Loucy (cell line): ENCODE measurements at regions not wholly inside any gene's neighbourhood (a gene's known extent, or its start where the extent isn't known, plus 50 kb on each side); places are given as distances from the start of the nearest gene placed in this dataset.
"Not testable (repeated sequence)": the region's sequence is repeated elsewhere in the genome, so short reads cannot be mapped to it uniquely, and the experiment has no call there.

Experiments
- H2AFZ ChIP-seq: fragments of 200-600 bp; sonication (generic); 2 replicates; pipeline ENCODE4 v1.6.0; 2016; ENCODE audit warnings: antibody characterized with exemption, mild to moderate bottlenecking, low read length, moderate library complexity
- H3F3A ChIP-seq: fragments of 200-600 bp; 2 replicates; pipeline ENCODE4 v1.6.0; 2016; ENCODE audit warnings: antibody characterized with exemption, low read depth, mild to moderate bottlenecking
- H3K27me3 ChIP-seq: fragments of 200-600 bp; sonication (generic); 2 replicates; pipeline ENCODE4 v1.6.1; 2014; ENCODE audit warnings: low read length, mild to moderate bottlenecking; ENCODE audit not compliant: insufficient read depth, poor library complexity, severe bottlenecking
- H3K36me3 ChIP-seq: fragments of 200-600 bp; sonication (generic); 2 replicates; pipeline ENCODE4 v1.6.1; 2016; ENCODE audit warnings: low read length; ENCODE audit not compliant: insufficient read depth
- H3K4me1 ChIP-seq: fragments of 200-600 bp; sonication (generic); 2 replicates; pipeline ENCODE4 v1.5.1; 2014; ENCODE audit warnings: low read length, mild to moderate bottlenecking; ENCODE audit not compliant: insufficient read depth, poor library complexity, severe bottlenecking
- H3K4me2 ChIP-seq: fragments of 200-600 bp; sonication (generic); 2 replicates; pipeline ENCODE4 v1.6.0; 2014; ENCODE audit warnings: antibody characterized with exemption, low read length, low read depth, mild to moderate bottlenecking; ENCODE audit not compliant: poor library complexity, severe bottlenecking
- H3K4me3 ChIP-seq: fragments of 200-600 bp; sonication (generic); 2 replicates; pipeline ENCODE4 v1.5.1; 2014; ENCODE audit warnings: low read length, mild to moderate bottlenecking, mixed read lengths; ENCODE audit not compliant: poor library complexity, severe bottlenecking
- H3K79me2 ChIP-seq: fragments of 200-600 bp; sonication (generic); 2 replicates; pipeline ENCODE4 v1.6.1; 2014; ENCODE audit warnings: low read length; ENCODE audit not compliant: insufficient read depth
- H3K9ac ChIP-seq: fragments of 200-600 bp; sonication (generic); 2 replicates; pipeline ENCODE4 v1.6.0; 2014; ENCODE audit warnings: mild to moderate bottlenecking, low read depth, low read length, moderate library complexity; ENCODE audit not compliant: poor library complexity, severe bottlenecking
- H3K9me2 ChIP-seq: fragments of 200-600 bp; sonication (generic); replicated peaks from 2 replicates; pipeline ENCODE4 v1.6.1; 2016; ENCODE audit warnings: low read depth, low read length, mixed read lengths
- H3K9me3 ChIP-seq: fragments of 200-600 bp; sonication (generic); 2 replicates; pipeline ENCODE4 v1.6.1; 2014; ENCODE audit warnings: mild to moderate bottlenecking, antibody characterized with exemption, low read length, low read depth; ENCODE audit not compliant: insufficient read depth
- H4K20me1 ChIP-seq: fragments of 200-600 bp; sonication (generic); 2 replicates; pipeline ENCODE4 v1.6.0; 2014; ENCODE audit warnings: antibody characterized with exemption, low read length, mild to moderate bottlenecking; ENCODE audit not compliant: insufficient read depth, poor library complexity, severe bottlenecking
- EZH2phosphoT487 ChIP-seq: fragments of 200-600 bp; IDR thresholded peaks from 2 replicates; pipeline ENCODE4 v1.6.1; 2018; ENCODE audit warnings: antibody characterized with exemption, mild to moderate bottlenecking, moderate library complexity, borderline replicate concordance
- TF ChIP-seq, protein P1 (sequence below): fragments of 200-600 bp; sonication (generic); conservative IDR thresholded peaks from 2 replicates; pipeline ENCODE4 v1.5.1; 2014; ENCODE audit warnings: mild to moderate bottlenecking, antibody characterized with exemption, low read length

GRCh38 chr1:184836934-184837895, 82.6 kb upstream of the EDEM3 start:
- Histone ChIP-seq H4K20me1 (no peaks in the 10 kb centered on the region), H3K9me3 (no peaks in the 10 kb centered on the region), H3K4me1 (peaks cover 21% of the 10 kb centered on the region), H3K27me3 (no peaks in the 10 kb centered on the region), H2AFZ (no peak overlapping the region), H3K4me3 (no peak overlapping the region), H3K79me2 (no peaks in the 10 kb centered on the region), H3K36me3 (no peaks in the 10 kb centered on the region), H3K9ac (no peak overlapping the region), H3K4me2 (peak overlapping the region; percentile 49), H3F3A (0 out of 2 replicates have a peak, but pooled peaks cover 6% of the 10 kb centered on the region), H3K9me2 (no peaks in the 10 kb centered on the region)
- no peak for TF ChIP-seq EZH2phosphoT487
- TF ChIP-seq, protein P1, sequence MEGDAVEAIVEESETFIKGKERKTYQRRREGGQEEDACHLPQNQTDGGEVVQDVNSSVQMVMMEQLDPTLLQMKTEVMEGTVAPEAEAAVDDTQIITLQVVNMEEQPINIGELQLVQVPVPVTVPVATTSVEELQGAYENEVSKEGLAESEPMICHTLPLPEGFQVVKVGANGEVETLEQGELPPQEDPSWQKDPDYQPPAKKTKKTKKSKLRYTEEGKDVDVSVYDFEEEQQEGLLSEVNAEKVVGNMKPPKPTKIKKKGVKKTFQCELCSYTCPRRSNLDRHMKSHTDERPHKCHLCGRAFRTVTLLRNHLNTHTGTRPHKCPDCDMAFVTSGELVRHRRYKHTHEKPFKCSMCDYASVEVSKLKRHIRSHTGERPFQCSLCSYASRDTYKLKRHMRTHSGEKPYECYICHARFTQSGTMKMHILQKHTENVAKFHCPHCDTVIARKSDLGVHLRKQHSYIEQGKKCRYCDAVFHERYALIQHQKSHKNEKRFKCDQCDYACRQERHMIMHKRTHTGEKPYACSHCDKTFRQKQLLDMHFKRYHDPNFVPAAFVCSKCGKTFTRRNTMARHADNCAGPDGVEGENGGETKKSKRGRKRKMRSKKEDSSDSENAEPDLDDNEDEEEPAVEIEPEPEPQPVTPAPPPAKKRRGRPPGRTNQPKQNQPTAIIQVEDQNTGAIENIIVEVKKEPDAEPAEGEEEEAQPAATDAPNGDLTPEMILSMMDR: no peak

DNA sequence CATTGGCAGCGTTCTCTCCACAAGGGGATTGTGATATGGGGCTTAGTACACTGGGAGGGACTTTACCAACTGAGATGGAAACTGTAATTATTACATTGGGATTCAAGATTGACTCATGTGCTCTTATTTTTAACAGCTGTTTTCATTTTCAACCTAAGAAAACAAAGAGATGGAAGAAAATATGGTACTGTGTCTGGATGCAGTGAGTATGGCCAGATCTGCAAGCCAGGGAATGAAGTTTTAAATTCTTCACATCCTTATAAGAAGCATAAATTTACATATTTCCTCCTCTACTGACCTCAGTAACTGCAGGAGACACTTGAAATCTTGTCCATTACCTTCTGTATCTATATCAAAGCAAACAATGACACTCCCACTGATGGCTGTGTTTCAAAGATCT, 81.5 kb upstream of the EDEM3 start:
- no peaks in the 10 kb centered on the region for H4K20me1 ChIP-seq
- H3K9me3 ChIP-seq: no peaks in the 10 kb centered on the region
- H3F3A ChIP-seq: 0 out of 2 replicates have a peak, but pooled peaks cover 6% of the 10 kb centered on the region
- peak overlapping the region; percentile 49 for H3K4me2 ChIP-seq
- no peaks in the 10 kb centered on the region for H3K79me2 ChIP-seq
- H2AFZ ChIP-seq: no peak overlapping the region
- H3K36me3 ChIP-seq: no peaks in the 10 kb centered on the region
- H3K4me3 ChIP-seq: no peak overlapping the region
- TF ChIP-seq EZH2phosphoT487: no peak
- TF ChIP-seq, protein P1: no peak
- H3K9ac ChIP-seq: no peak overlapping the region
- H3K27me3 ChIP-seq: no peaks in the 10 kb centered on the region
- H3K4me1 ChIP-seq: peaks cover 21% of the 10 kb centered on the region
- no peaks in the 10 kb centered on the region for H3K9me2 ChIP-seq

- not testable (repeated sequence) for H3K9ac ChIP-seq
- H3K4me1 ChIP-seq: peaks cover 12% of the 10 kb centered on the region
Observed at GRCh38 chr1:184833994-184834393, 79.3 kb upstream of the EDEM3 start.

More at GRCh38 chr1:184833994-184834393, 79.3 kb upstream of the EDEM3 start:
- H3K9me2 ChIP-seq, H3K79me2 ChIP-seq, H2AFZ ChIP-seq, H3K9me3 ChIP-seq, H4K20me1 ChIP-seq, H3K4me3 ChIP-seq, H3K36me3 ChIP-seq, H3F3A ChIP-seq, H3K27me3 ChIP-seq, H3K4me2 ChIP-seq: not testable (repeated sequence)
